HL-60 (cell line): ENCODE measurements at regions not wholly inside any gene's neighbourhood (a gene's known extent, or its start where the extent isn't known, plus 50 kb on each side); places are given as distances from the start of the nearest gene placed in this dataset.

Experiments used
- DNase-seq, 2 experiments: peaks; one replicate each; pipeline ENCODE4 v3.0.0-alpha.2; 2010 to 2020; ENCODE audit warnings: low read depth in 1 of 2, low spot score in 1 of 2
- H3K27ac ChIP-seq: fragments of 250-450 bp; sonication (Bioruptor Pico); replicated peaks from 2 replicates; pipeline ENCODE4 v1.5.1; 2020; ENCODE audit warnings: mild to moderate bottlenecking, moderate library complexity
- H3K27me3 ChIP-seq: fragments of 250-450 bp; sonication (Bioruptor Pico); 2 replicates; pipeline ENCODE4 v1.5.1; 2021; ENCODE audit warnings: mild to moderate bottlenecking, moderate library complexity; ENCODE audit not compliant: insufficient read depth, poor library complexity, severe bottlenecking
- H3K4me3 ChIP-seq: replicated peaks from 2 replicates; pipeline ENCODE4 v1.5.1; 2011; ENCODE audit warnings: mild to moderate bottlenecking, control low read depth, low read length; ENCODE audit not compliant: insufficient read depth
- CTCF ChIP-seq: IDR thresholded peaks from one replicate; pipeline ENCODE4 v1.5.1; 2011; ENCODE audit warnings: low read length, control low read depth, inconsistent platforms; ENCODE audit not compliant: insufficient read depth
- GABPA ChIP-seq: IDR thresholded peaks from 2 replicates; pipeline ENCODE4 v1.6.1; 2012; ENCODE audit warnings: low read depth
- POLR2AphosphoS5 ChIP-seq: IDR thresholded peaks from 2 replicates; pipeline ENCODE4 v1.6.1; 2012; ENCODE audit warnings: low read depth
- REST ChIP-seq: IDR thresholded peaks from 2 replicates; pipeline ENCODE4 v1.6.1; 2012; ENCODE audit warnings: low read depth; ENCODE audit not compliant: insufficient replicate concordance
- SPI1 ChIP-seq: IDR thresholded peaks from 2 replicates; pipeline ENCODE4 v1.6.1; 2012; ENCODE audit warnings: low read depth, mild to moderate bottlenecking, borderline replicate concordance

- Histone ChIP-seq H3K4me3 (no peak overlapping the region), H3K27me3 (no peaks in the 10 kb centered on the region), H3K27ac (no peak overlapping the region)
- no peak for TF ChIP-seq SPI1
- TF ChIP-seq CTCF = no peak
- no peak for TF ChIP-seq POLR2AphosphoS5
- no peak for TF ChIP-seq GABPA
- no peak for TF ChIP-seq REST
- DNase-seq = no peak
These were observed 193.2 kb upstream of the ZNF385D start for GRCh38 chr3:21944251-21944650.

- no peak for TF ChIP-seq CTCF
- TF ChIP-seq SPI1 = no peak
- no peak for TF ChIP-seq GABPA
- no peak for TF ChIP-seq REST
- no peak for TF ChIP-seq POLR2AphosphoS5
- no peak for DNase-seq
- Histone ChIP-seq H3K4me3 (no peak overlapping the region), H3K27me3 (no peaks in the 10 kb centered on the region), H3K27ac (no peak overlapping the region)
These were observed 201.8 kb upstream of the ZNF385D start for GRCh38 chr3:21952856-21953255.

GRCh38 chr3:21954709-21955108 lies 203.7 kb upstream of the ZNF385D start:
- DNase-seq = no peak
- no peak for TF ChIP-seq GABPA
- TF ChIP-seq CTCF = no peak
- no peak for TF ChIP-seq POLR2AphosphoS5
- no peak for TF ChIP-seq SPI1
- no peak for TF ChIP-seq REST
- Histone ChIP-seq H3K4me3 (no peak overlapping the region), H3K27me3 (no peaks in the 10 kb centered on the region), H3K27ac (no peak overlapping the region)
